Kidney (tissue), 13 donors: ENCODE measurements at regions not wholly inside any gene's neighbourhood (a gene's known extent, or its start where the extent isn't known, plus 50 kb on each side); places are given as distances from the start of the nearest gene placed in this dataset.

Source experiments
- DNase-seq, 5 donors: peaks; one replicate each; pipeline ENCODE4 v3.0.0-alpha.2; 2013 to 2020
- FAIRE-seq: peaks from 2 replicates; lab custom pipeline; 2012; peaks lifted over from hg19 to GRCh38; lab: Jason Lieb, UNC
- H3K27ac ChIP-seq, 2 donors: one replicate each; pipeline ENCODE4 v1.7.0; 2013; ENCODE audit warnings: low read depth in 2 of 2, low read length in 2 of 2, inconsistent platforms in 1 of 2
- H3K27me3 ChIP-seq: one replicate; pipeline ENCODE4 v1.7.1; 2013; ENCODE audit warnings: low read length, inconsistent platforms; ENCODE audit not compliant: control insufficient read depth, insufficient read depth
- H3K36me3 ChIP-seq, 3 donors: one replicate each; pipeline versions ENCODE4 v1.7.0 to v1.7.1; 2013; ENCODE audit warnings: low read length in 3 of 3, control low read depth in 1 of 3, inconsistent platforms in 1 of 3; ENCODE audit not compliant: insufficient read depth in 3 of 3, control insufficient read depth in 2 of 3
- H3K4me1 ChIP-seq, 3 donors: one replicate each; pipeline versions ENCODE4 v1.7.0 to v1.7.1; 2013; ENCODE audit warnings: low read length in 3 of 3, inconsistent platforms in 1 of 3, low read depth in 1 of 3; ENCODE audit not compliant: control insufficient read depth in 2 of 3, insufficient read depth in 2 of 3
- H3K4me3 ChIP-seq, 3 donors: one replicate each; pipeline versions ENCODE4 v1.7.0 to v1.8.1; 2013; ENCODE audit warnings: low read length in 3 of 3, control low read depth in 1 of 3, inconsistent platforms in 1 of 3
- H3K9ac ChIP-seq, 3 donors: one replicate each; pipeline versions ENCODE4 v1.7.0 to v1.7.1; 2013; ENCODE audit warnings: low read length in 3 of 3, control low read depth in 1 of 3, inconsistent platforms in 1 of 3
- H3K9me3 ChIP-seq, 3 donors: one replicate each; pipeline versions ENCODE4 v1.7.0 to v1.7.1; 2013; ENCODE audit warnings: low read length in 3 of 3, control low read depth in 1 of 3, inconsistent platforms in 1 of 3; ENCODE audit not compliant: control insufficient read depth in 2 of 3, insufficient read depth in 1 of 3
- CTCF ChIP-seq: IDR thresholded peaks from 3 replicates; pipeline ENCODE4 v1.5.1; 2012; ENCODE audit warnings: mild to moderate bottlenecking, moderate library complexity, borderline replicate concordance; ENCODE audit not compliant: insufficient read depth; ENCODE audit errors: extremely low read depth
- intact Hi-C: fragments of 100-400 bp; cut with DNase I; formaldehyde crosslinking; loops from one replicate; pipeline ENCODE4 v1.11.1; 2022
- donor health status: control.
- donor health status: control.
- donor health status: control.
- donor health status: control.
- donor health status: control.
- donor health status: DM: yes; HTN: yes; CAD: no.
- donor health status: Normal renal cell carcinoma (clear cell type).

GRCh38 chr4:132094017-132094416 lies 1055.1 kb upstream of the PCDH10 start:
- no peak for FAIRE-seq

GRCh38 chr4:132097041-132097440 lies 1052.1 kb upstream of the PCDH10 start:
- no peaks in the 10 kb centered on the region for H3K4me1 ChIP-seq
- FAIRE-seq, result no peak

More at GRCh38 chr4:132094017-132094416, 1055.1 kb upstream of the PCDH10 start:
- Histone ChIP-seq H3K9me3 (no peaks in the 10 kb centered on the region), H3K36me3 (no peaks in the 10 kb centered on the region), H3K4me3 (no peak overlapping the region), H3K4me1 (no peaks in the 10 kb centered on the region), H3K27ac (no peak overlapping the region), H3K9ac (no peak overlapping the region), H3K27me3 (no peaks in the 10 kb centered on the region)
- intact Hi-C loops, result no loop called here
- no peak for DNase-seq
- no peak for TF ChIP-seq CTCF

GRCh38 chr4:132101526-132101925 lies 1047.6 kb upstream of the PCDH10 start:
- Histone ChIP-seq H3K9me3 (no peaks in the 10 kb centered on the region), H3K4me3 (no peak overlapping the region), H3K27ac (no peak overlapping the region), H3K4me1 (no peaks in the 10 kb centered on the region), H3K27me3 (no peaks in the 10 kb centered on the region), H3K9ac (no peak overlapping the region), H3K36me3 (no peaks in the 10 kb centered on the region)
- intact Hi-C loops, result no loop called here
- no peak for TF ChIP-seq CTCF
- DNase-seq (no peak), FAIRE-seq (no peak)

More at GRCh38 chr4:132097041-132097440, 1052.1 kb upstream of the PCDH10 start:
- no peak for DNase-seq
- Histone ChIP-seq H3K9me3 (no peaks in the 10 kb centered on the region), H3K4me3 (no peak overlapping the region), H3K27ac (no peak overlapping the region), H3K36me3 (no peaks in the 10 kb centered on the region), H3K27me3 (no peaks in the 10 kb centered on the region), H3K9ac (no peak overlapping the region)
- intact Hi-C loops, result no loop called here
- TF ChIP-seq CTCF, result no peak

GRCh38 chr4:132108784-132109183 lies 1040.3 kb upstream of the PCDH10 start:
- Histone ChIP-seq H3K27ac (no peak overlapping the region), H3K4me1 (no peaks in the 10 kb centered on the region), H3K27me3 (no peaks in the 10 kb centered on the region), H3K4me3 (no peak overlapping the region), H3K36me3 (no peaks in the 10 kb centered on the region), H3K9ac (no peak overlapping the region), H3K9me3 (no peaks in the 10 kb centered on the region)
- intact Hi-C loops, result no loop called here
- FAIRE-seq, result no peak
- DNase-seq, result no peak
- TF ChIP-seq CTCF, result no peak
